HCT116 (cell line): ENCODE measurements at regions not wholly inside any gene's neighbourhood (a gene's known extent, or its start where the extent isn't known, plus 50 kb on each side); places are given as distances from the start of the nearest gene placed in this dataset.
"Not testable (repeated sequence)": the region's sequence is repeated elsewhere in the genome, so short reads cannot be mapped to it uniquely, and the experiment has no call there.

Experiments
- ATAC-seq: fragments of 200-7000 bp; cut with Tn5 transposase; 2 replicates; pipeline ENCODE4 v1.9.1; 2020; ENCODE audit warnings: mild to moderate bottlenecking, moderate library complexity
- BruUV-seq: library from RNA; stranded (reverse); fragments of 400-500 nt; replicated peaks from 2 replicates; lab custom pipeline; 2021; lab: Mats Ljungman, UMichigan
- CTCF ChIA-PET: fragments of 300-600 bp; sonication (Branson Sonifier 250); formaldehyde crosslinking; loops from one replicate; lab custom pipeline; 2021; ENCODE audit warnings: antibody characterized with exemption; lab: Charles Lee
- POLR2A ChIA-PET: fragments of 300-600, 350-600 bp; sonication (Branson Sonifier 250); formaldehyde crosslinking; loops from one replicate; lab custom pipeline; 2021; ENCODE audit warnings: antibody characterized with exemption; lab: Charles Lee
- RAD21 ChIA-PET, 2 experiments: fragments of 300-600 bp; sonication (Branson Sonifier 250); formaldehyde crosslinking; loops; one replicate each; lab custom pipeline; 2023; ENCODE audit warnings: low total read pairs in 2 of 2; ENCODE audit not compliant: uncharacterized antibody in 2 of 2, unreplicated experiment in 2 of 2, low non-redundant PET in 1 of 2; lab: Charles Lee
- DNase-seq: peaks from one replicate; pipeline ENCODE4 v3.0.0-alpha.2; 2010; ENCODE audit warnings: low read depth, low spot score
- H2AFZ ChIP-seq: fragments of 200-600 bp; shearing (Covaris generic), sonication (generic); 2 replicates; pipeline ENCODE4 v1.6.1; 2017; ENCODE audit warnings: low read depth, mixed run types, mixed read lengths, antibody characterized with exemption, low read length; ENCODE audit not compliant: poor library complexity, severe bottlenecking
- H3K27ac ChIP-seq: 2 replicates; pipeline ENCODE4 v1.5.1; 2012; ENCODE audit warnings: low read depth, low read length
- H3K27me3 ChIP-seq: fragments of 200-600 bp; sonication (generic); 2 replicates; pipeline ENCODE4 v1.6.1; 2016; ENCODE audit warnings: mixed run types, low read length, mixed read lengths; ENCODE audit not compliant: insufficient read depth
- H3K36me3 ChIP-seq, 2 experiments: fragments of 200-500 bp in 1 of 2; fragments of 200-600 bp in 1 of 2; sonication (Bioruptor generic) in 1 of 2; sonication (generic) in 1 of 2; 2 replicates each; pipeline versions ENCODE4 v1.5.1 to v1.6.1; 2014 to 2016; ENCODE audit warnings: low read length in 2 of 2, inconsistent platforms in 1 of 2, mixed read lengths in 1 of 2, mixed run types in 1 of 2; ENCODE audit not compliant: insufficient read depth in 2 of 2, control insufficient read depth in 1 of 2
- H3K4me1 ChIP-seq, 2 experiments: fragments of 200-600 bp in 1 of 2; sonication (generic) in 1 of 2; 2 replicates each; pipeline versions ENCODE4 v1.5.1 to v1.6.1; 2012 to 2017; ENCODE audit warnings: low read length in 2 of 2, inconsistent platforms in 1 of 2, mild to moderate bottlenecking in 1 of 2, mixed read lengths in 1 of 2, mixed run types in 1 of 2, moderate library complexity in 1 of 2; ENCODE audit not compliant: insufficient read depth in 2 of 2, control insufficient read depth in 1 of 2
- H3K4me2 ChIP-seq: fragments of 200-600 bp; sonication (generic); 2 replicates; pipeline ENCODE4 v1.6.1; 2017; ENCODE audit warnings: mixed run types, low read length, mixed read lengths
- H3K4me3 ChIP-seq, 2 experiments: fragments of 200-600 bp in 1 of 2; sonication (generic) in 1 of 2; replicated peaks in 1 of 2; 2 replicates each; pipeline ENCODE4 v1.5.1; 2011 to 2016; ENCODE audit warnings: low read length in 2 of 2, control low read depth in 1 of 2, low read depth in 1 of 2, mild to moderate bottlenecking in 1 of 2, mixed read lengths in 1 of 2, mixed run types in 1 of 2
- H3K79me2 ChIP-seq: fragments of 200-600 bp; sonication (generic); 2 replicates; pipeline ENCODE4 v1.6.1; 2017; ENCODE audit warnings: mild to moderate bottlenecking, mixed run types, low read length, moderate library complexity, mixed read lengths; ENCODE audit not compliant: insufficient read depth
- H3K9ac ChIP-seq: fragments of 200-600 bp; sonication (generic); 2 replicates; pipeline ENCODE4 v1.6.1; 2016; ENCODE audit warnings: low read length, mixed read lengths
- H3K9me2 ChIP-seq: fragments of 200-600 bp; sonication (generic), shearing (Covaris generic); 2 replicates; pipeline ENCODE4 v1.6.1; 2017; ENCODE audit warnings: mixed run types, mild to moderate bottlenecking, moderate library complexity; ENCODE audit not compliant: insufficient read depth
- H3K9me3 ChIP-seq, 2 experiments: fragments of 200-500 bp in 1 of 2; fragments of 200-600 bp in 1 of 2; sonication (Bioruptor generic) in 1 of 2; sonication (generic) in 1 of 2; 2 replicates each; pipeline ENCODE4 v1.6.1; 2014 to 2017; ENCODE audit warnings: low read length in 2 of 2, mixed read lengths in 2 of 2, inconsistent platforms in 1 of 2, low read depth in 1 of 2, mild to moderate bottlenecking in 1 of 2, mixed run types in 1 of 2, moderate library complexity in 1 of 2; ENCODE audit not compliant: control insufficient read depth in 1 of 2, insufficient read depth in 1 of 2
- H4K20me1 ChIP-seq: fragments of 200-600 bp; sonication (generic), shearing (Covaris generic); 2 replicates; pipeline ENCODE4 v1.6.1; 2017; ENCODE audit warnings: mixed run types, mild to moderate bottlenecking, moderate library complexity; ENCODE audit not compliant: insufficient read depth
- intact Hi-C: fragments of 100-400 bp; cut with micrococcal nuclease; formaldehyde crosslinking; loops from 2 replicates; pipeline ENCODE4 v1.10.0; 2022

GRCh38 chr21:27921421-27921820 lies 954.5 kb upstream of the ADAMTS5 start:
- H3K9me2 ChIP-seq, H3K4me3 ChIP-seq, H3K4me2 ChIP-seq, H2AFZ ChIP-seq, H3K36me3 ChIP-seq, H3K9ac ChIP-seq, ATAC-seq, CTCF ChIA-PET, H4K20me1 ChIP-seq, BruUV-seq, DNase-seq, H3K27ac ChIP-seq, H3K27me3 ChIP-seq, H3K9me3 ChIP-seq, RAD21 ChIA-PET, H3K79me2 ChIP-seq, POLR2A ChIA-PET, H3K4me1 ChIP-seq, intact Hi-C loops: not testable (repeated sequence)

- CTCF ChIA-PET, RAD21 ChIA-PET, H3K9ac ChIP-seq, ATAC-seq, H3K27me3 ChIP-seq, H3K4me1 ChIP-seq, H3K27ac ChIP-seq, H4K20me1 ChIP-seq, H2AFZ ChIP-seq, BruUV-seq, H3K9me3 ChIP-seq, POLR2A ChIA-PET, H3K79me2 ChIP-seq, DNase-seq, H3K4me3 ChIP-seq, H3K36me3 ChIP-seq, intact Hi-C loops, H3K4me2 ChIP-seq, H3K9me2 ChIP-seq: not testable (repeated sequence)
Measured at GRCh38 chr21:27917966-27918365, 951.1 kb upstream of the ADAMTS5 start.

GRCh38 chr21:27916326-27916725 lies 949.4 kb upstream of the ADAMTS5 start:
- H3K9me3 ChIP-seq, H3K36me3 ChIP-seq, H3K9ac ChIP-seq, H3K4me3 ChIP-seq, H3K27me3 ChIP-seq, POLR2A ChIA-PET, DNase-seq, H3K9me2 ChIP-seq, H3K27ac ChIP-seq, H3K79me2 ChIP-seq, CTCF ChIA-PET, H2AFZ ChIP-seq, RAD21 ChIA-PET, H3K4me2 ChIP-seq, H3K4me1 ChIP-seq, ATAC-seq, BruUV-seq, intact Hi-C loops, H4K20me1 ChIP-seq: not testable (repeated sequence)

- intact Hi-C loops, H3K4me1 ChIP-seq, H3K36me3 ChIP-seq, DNase-seq, H3K4me2 ChIP-seq, H3K9me2 ChIP-seq, H2AFZ ChIP-seq, POLR2A ChIA-PET, H3K4me3 ChIP-seq, H3K9me3 ChIP-seq, ATAC-seq, H3K27me3 ChIP-seq, H3K79me2 ChIP-seq, RAD21 ChIA-PET, H4K20me1 ChIP-seq, BruUV-seq, H3K27ac ChIP-seq, H3K9ac ChIP-seq, CTCF ChIA-PET: not testable (repeated sequence)
Measured at GRCh38 chr21:27912133-27912532, 945.2 kb upstream of the ADAMTS5 start.

- H3K9ac ChIP-seq, BruUV-seq, H3K79me2 ChIP-seq, H3K4me3 ChIP-seq, intact Hi-C loops, H3K9me2 ChIP-seq, CTCF ChIA-PET, H3K9me3 ChIP-seq, H3K27me3 ChIP-seq, ATAC-seq, H3K4me1 ChIP-seq, H2AFZ ChIP-seq, H3K27ac ChIP-seq, H3K4me2 ChIP-seq, DNase-seq, H3K36me3 ChIP-seq, RAD21 ChIA-PET, POLR2A ChIA-PET, H4K20me1 ChIP-seq: not testable (repeated sequence)
Measured at GRCh38 chr21:27909487-27909886, 942.6 kb upstream of the ADAMTS5 start.
